Upper lobe of left lung (tissue), 6 donors: ENCODE measurements at regions not wholly inside any gene's neighbourhood (a gene's known extent, or its start where the extent isn't known, plus 50 kb on each side); places are given as distances from the start of the nearest gene placed in this dataset.

ENCODE experiments used
- ATAC-seq, 2 donors: fragments of 200-7000 bp; cut with Tn5 transposase; one replicate each; pipeline ENCODE4 v1.9.1; 2022; ENCODE audit warnings: mild to moderate bottlenecking in 2 of 2, moderate library complexity in 2 of 2; ENCODE audit not compliant: low FRiP score in 2 of 2
- DNase-seq, 2 donors: peaks; one replicate each; pipeline ENCODE4 v3.0.0-alpha.2; 2019 to 2020
- H3K27ac ChIP-seq, 4 donors: fragments of 200-600 bp; sonication (generic); one replicate each; pipeline ENCODE4 v1.5.1; 2016 to 2019
- H3K27me3 ChIP-seq, 4 donors: fragments of 200-600 bp; sonication (generic); one replicate each; pipeline ENCODE4 v1.5.1; 2017 to 2019
- H3K36me3 ChIP-seq, 4 donors: fragments of 200-600 bp; sonication (generic); one replicate each; pipeline ENCODE4 v1.5.1; 2016 to 2019
- H3K4me1 ChIP-seq, 4 donors: fragments of 200-600 bp; sonication (generic); one replicate each; pipeline ENCODE4 v1.5.1; 2018 to 2019
- H3K4me3 ChIP-seq, 4 donors: fragments of 200-600 bp; sonication (generic); one replicate each; pipeline ENCODE4 v1.5.1; 2017 to 2019; ENCODE audit warnings: mild to moderate bottlenecking in 2 of 4, moderate library complexity in 1 of 4
- H3K9me3 ChIP-seq, 4 donors: fragments of 200-600 bp; sonication (generic); one replicate each; pipeline ENCODE4 v1.5.1; 2018 to 2019
- CTCF ChIP-seq, 6 experiments: fragments of 450-650 bp in 4 of 6; fragments of 200-600 bp in 2 of 6; sonication (generic) in 2 of 6; IDR thresholded peaks; one replicate each; pipeline ENCODE4 v1.5.1; 2016 to 2019; ENCODE audit warnings: antibody characterized with exemption in 6 of 6
- EP300 ChIP-seq, 4 donors: sonication (generic); formaldehyde crosslinking; IDR thresholded peaks; one replicate each; pipeline ENCODE4 v1.5.1; 2017; ENCODE audit warnings: antibody characterized with exemption in 4 of 4, control low read depth in 2 of 4
- POLR2A ChIP-seq, 4 donors: fragments of 450-650 bp; IDR thresholded peaks; one replicate each; pipeline ENCODE4 v1.5.1; 2016 to 2017; ENCODE audit warnings: antibody characterized with exemption in 4 of 4, mild to moderate bottlenecking in 2 of 4
- POLR2AphosphoS5 ChIP-seq, 2 donors: sonication (generic); formaldehyde crosslinking; IDR thresholded peaks; one replicate each; pipeline ENCODE4 v1.5.1; 2017; ENCODE audit warnings: antibody characterized with exemption in 2 of 2
- WGBS, 2 donors: methylation state at CpG; one replicate each; pipeline ENCODE4 v1.1.5; 2017 to 2018; 5-methylcytosine and 5-hydroxymethylcytosine counted together
- donor health status: DM: no; HTN: no; CAD: no; lungs with moderate emphysema.
- donor health status: DM: no; HTN: yes; CAD: no; lungs with severe emphysema.

- TF ChIP-seq EP300 (IDR thresholded peaks at IDR 0.05): no peak
- WGBS, 2 donors: 91 to 94% methylated on average over 11 of the region's 11 CpGs
- Histone ChIP-seq H3K9me3 (no peaks in the 10 kb centered on the region), H3K4me3 (no peak overlapping the region), H3K27me3 (no peaks in the 10 kb centered on the region), H3K36me3 (no peaks in the 10 kb centered on the region), H3K4me1 (peaks cover 0 to 11% (median 5%) of the 10 kb centered on the region in 4 donors), H3K27ac (no peak overlapping the region)
- no peak for ATAC-seq
- DNase-seq: no peak
Observed at GRCh38 chr13:22112956-22113745, 442.3 kb downstream of the FGF9 start.

- WGBS, 2 donors: 57 to 60% methylated on average over 9 of the region's 9 CpGs
- Histone ChIP-seq H3K36me3 (no peaks in the 10 kb centered on the region), H3K27me3 (no peaks in the 10 kb centered on the region), H3K27ac (no peak overlapping the region), H3K4me1 (no peaks in the 10 kb centered on the region), H3K9me3 (no peaks in the 10 kb centered on the region), H3K4me3 (no peak overlapping the region)
- ATAC-seq (peak in 1 of 2 donors; percentile 81), DNase-seq (peak in 1 of 2 donors; percentile 26)
- no peak for TF ChIP-seq POLR2AphosphoS5 (IDR thresholded peaks at IDR 0.05)
- no peak for TF ChIP-seq POLR2A (IDR thresholded peaks at IDR 0.05)
- TF ChIP-seq EP300 (IDR thresholded peaks at IDR 0.05): peak in 1 of 4 donors; percentile 11
- no peak for TF ChIP-seq CTCF (IDR thresholded peaks at IDR 0.05)
Observed at GRCh38 chr13:22114630-22115311, 443.9 kb downstream of the FGF9 start.

GRCh38 chr13:22118158-22118557, 447.3 kb downstream of the FGF9 start:
- no peaks in the 10 kb centered on the region for H3K36me3 ChIP-seq
- no peaks in the 10 kb centered on the region for H3K27me3 ChIP-seq
- no peak overlapping the region for H3K27ac ChIP-seq
- no peak overlapping the region for H3K4me3 ChIP-seq
- ATAC-seq: no peak
- no peaks in the 10 kb centered on the region for H3K4me1 ChIP-seq
- TF ChIP-seq CTCF (IDR thresholded peaks at IDR 0.05) (no peak), POLR2AphosphoS5 (IDR thresholded peaks at IDR 0.05) (no peak), EP300 (IDR thresholded peaks at IDR 0.05) (no peak), POLR2A (IDR thresholded peaks at IDR 0.05) (no peak)
- H3K9me3 ChIP-seq: no peaks in the 10 kb centered on the region
- WGBS, 2 donors: 72 to 82% methylated on average over 3 of the region's 3 CpGs
- no peak for DNase-seq

- Histone ChIP-seq H3K36me3 (no peaks in the 10 kb centered on the region), H3K4me3 (no peak overlapping the region), H3K27ac (no peak overlapping the region), H3K4me1 (no peaks in the 10 kb centered on the region), H3K9me3 (no peaks in the 10 kb centered on the region), H3K27me3 (no peaks in the 10 kb centered on the region)
- ATAC-seq: no peak
- DNase-seq: no peak
- TF ChIP-seq POLR2A (IDR thresholded peaks at IDR 0.05): no peak
- TF ChIP-seq CTCF (IDR thresholded peaks at IDR 0.05): no peak
- no peak for TF ChIP-seq EP300 (IDR thresholded peaks at IDR 0.05)
- TF ChIP-seq POLR2AphosphoS5 (IDR thresholded peaks at IDR 0.05): no peak
- 90 to 92% methylated on average over 7 of the region's 7 CpGs for WGBS, 2 donors
Observed at GRCh38 chr13:22120646-22121045, 449.8 kb downstream of the FGF9 start.

- Histone ChIP-seq H3K4me3 (no peak overlapping the region), H3K27ac (no peak overlapping the region), H3K9me3 (no peaks in the 10 kb centered on the region), H3K4me1 (no peaks in the 10 kb centered on the region), H3K27me3 (no peaks in the 10 kb centered on the region), H3K36me3 (no peaks in the 10 kb centered on the region)
- 59% methylated on average over 10 of the region's 10 CpGs for WGBS, 2 donors
- no peak for DNase-seq
- ATAC-seq: no peak
- no peak for TF ChIP-seq CTCF (IDR thresholded peaks at IDR 0.05)
- no peak for TF ChIP-seq POLR2A (IDR thresholded peaks at IDR 0.05)
- TF ChIP-seq EP300 (IDR thresholded peaks at IDR 0.05): no peak
- TF ChIP-seq POLR2AphosphoS5 (IDR thresholded peaks at IDR 0.05): no peak
Observed at GRCh38 chr13:22121146-22121739, 450.4 kb downstream of the FGF9 start.
